Natural killer cell (primary cell): ENCODE measurements at regions not wholly inside any gene's neighbourhood (a gene's known extent, or its start where the extent isn't known, plus 50 kb on each side); places are given as distances from the start of the nearest gene placed in this dataset.

ENCODE experiments used
- ATAC-seq, 3 donors: fragments of 150-1000 bp in 2 of 3; fragments of 200-7000 bp in 1 of 3; cut with Tn5 transposase; 1 replicate in 1 of 3; 2 replicates in 2 of 3; pipeline ENCODE4 v1.10.0; 2021; ENCODE audit warnings: mild to moderate bottlenecking in 2 of 3, moderate library complexity in 2 of 3
- DNase-seq, 2 donors: peaks; one replicate each; pipeline versions ENCODE4 v3.0.0 to v3.0.0-alpha.2; 2013 to 2021; ENCODE audit warnings: mixed read lengths in 1 of 2
- H3K27ac ChIP-seq: one replicate; pipeline ENCODE4 v1.5.1; 2013; ENCODE audit warnings: mild to moderate bottlenecking, low read length
- H3K27me3 ChIP-seq: one replicate; pipeline ENCODE4 v1.6.1; 2013; ENCODE audit warnings: low read length; ENCODE audit not compliant: control insufficient read depth, insufficient read depth
- H3K36me3 ChIP-seq: one replicate; pipeline ENCODE4 v1.6.1; 2013; ENCODE audit warnings: low read length; ENCODE audit not compliant: control insufficient read depth, insufficient read depth
- H3K4me1 ChIP-seq: one replicate; pipeline ENCODE4 v1.6.1; 2013; ENCODE audit warnings: low read length; ENCODE audit not compliant: control insufficient read depth, insufficient read depth
- H3K4me3 ChIP-seq: one replicate; pipeline ENCODE4 v1.5.1; 2013; ENCODE audit warnings: low read length
- H3K9me3 ChIP-seq: one replicate; pipeline ENCODE4 v1.6.1; 2013; ENCODE audit warnings: low read length; ENCODE audit not compliant: control insufficient read depth, insufficient read depth
- H3K27ac Mint-ChIP-seq, 2 donors: one replicate each; pipeline ENCODE4 v1.8.0; 2022; ENCODE audit warnings: mild to moderate bottlenecking in 2 of 2, mixed read lengths in 2 of 2, moderate library complexity in 1 of 2
- H3K27me3 Mint-ChIP-seq, 2 donors: one replicate each; pipeline ENCODE4 v1.8.0; 2022; ENCODE audit warnings: low read depth in 2 of 2, mixed read lengths in 2 of 2
- H3K36me3 Mint-ChIP-seq: one replicate; pipeline ENCODE4 v1.8.0; 2022; ENCODE audit warnings: mixed read lengths
- H3K4me1 Mint-ChIP-seq, 2 donors: one replicate each; pipeline ENCODE4 v1.8.0; 2022; ENCODE audit warnings: mixed read lengths in 2 of 2
- H3K4me3 Mint-ChIP-seq: one replicate; pipeline ENCODE4 v1.8.0; 2022; ENCODE audit warnings: mild to moderate bottlenecking, moderate library complexity, mixed read lengths
- H3K9me3 Mint-ChIP-seq, 2 donors: one replicate each; pipeline ENCODE4 v1.8.0; 2022; ENCODE audit warnings: mixed read lengths in 2 of 2
- CTCF ChIP-seq: fragments of 200-600 bp; IDR thresholded peaks from one replicate; pipeline ENCODE4 v1.8.0; 2022; ENCODE audit warnings: antibody characterized with exemption
- WGBS: methylation state at CpG from one replicate; pipeline ENCODE4 v1.1.7; 2013; ENCODE audit warnings: missing lambda C conversion rate; ENCODE audit not compliant: insufficient coverage; 5-methylcytosine and 5-hydroxymethylcytosine counted together
- intact Hi-C: fragments of 100-400 bp; cut with micrococcal nuclease; formaldehyde crosslinking; loops from one replicate; pipeline ENCODE4 v1.14.2; 2022

DNA sequence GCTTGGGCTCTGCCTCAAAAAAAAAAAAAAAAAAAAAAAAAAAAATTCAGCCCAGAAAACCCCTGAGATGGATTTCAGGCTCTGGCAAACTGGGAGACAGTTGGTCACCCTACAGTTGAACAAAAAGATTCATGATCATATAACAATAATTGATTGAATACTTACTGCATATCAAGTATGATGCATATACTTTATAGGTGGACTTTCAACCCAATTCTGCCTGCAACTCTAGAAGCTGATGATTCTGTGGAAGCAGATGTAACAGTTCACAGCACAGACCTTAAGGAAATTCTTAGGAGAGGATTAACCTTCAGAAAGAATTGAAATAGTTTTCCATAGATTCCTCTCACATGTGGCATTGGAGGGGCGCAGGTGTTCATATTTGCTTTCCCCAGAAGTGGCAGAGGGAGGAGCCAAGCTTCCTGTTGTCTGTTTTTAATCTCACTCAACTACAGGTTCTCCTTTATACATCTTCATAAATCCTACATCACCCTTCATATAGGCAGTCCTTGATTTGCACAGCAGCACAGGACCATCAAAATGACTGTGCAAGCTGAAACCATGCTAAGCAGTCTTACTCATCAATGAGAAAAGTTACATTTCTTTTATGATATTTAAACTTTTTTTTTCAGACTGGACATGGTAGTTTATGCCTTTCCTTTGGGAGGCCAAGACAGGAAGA is 149.4 kb upstream of the KLF3 start:
- peaks cover 44 to 51% of the 10 kb centered on the region in 2 donors for H3K4me1 Mint-ChIP-seq

DNA sequence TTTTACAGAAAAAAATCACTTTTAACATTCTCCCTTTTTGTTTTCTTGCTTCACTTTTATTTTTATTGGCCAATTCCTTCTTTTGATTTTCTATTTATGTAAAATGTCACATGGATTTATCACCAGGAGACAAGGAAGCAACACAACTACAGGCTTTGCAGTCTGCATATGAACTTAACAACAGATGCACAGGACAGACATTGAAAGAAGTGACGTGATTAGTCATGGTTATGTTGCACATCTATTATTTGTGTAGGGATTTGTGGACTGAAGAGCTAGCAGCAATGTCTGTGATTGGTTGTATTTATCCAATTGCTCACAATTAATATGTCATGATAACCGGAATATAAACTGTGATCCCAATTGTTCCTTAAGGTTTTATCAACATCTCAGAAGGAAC is 147.8 kb upstream of the KLF3 start:
- Mint-ChIP-seq H3K9me3 (no peaks in the 10 kb centered on the region), H3K36me3 (peaks cover 8% of the 10 kb centered on the region), H3K4me3 (no peak overlapping the region), H3K4me1 (peaks cover 34 to 35% of the 10 kb centered on the region in 2 donors), H3K27me3 (no peaks in the 10 kb centered on the region), H3K27ac (no peak overlapping the region)
- peaks cover 3% of the 10 kb centered on the region for H3K36me3 ChIP-seq
- H3K27ac ChIP-seq = no peak overlapping the region
- DNase-seq = no peak
- no peak for ATAC-seq
- intact Hi-C loops = no loop called here
- no peak for TF ChIP-seq CTCF
- no peak overlapping the region for H3K4me3 ChIP-seq
- H3K27me3 ChIP-seq = no peaks in the 10 kb centered on the region
- peaks cover 22% of the 10 kb centered on the region for H3K4me1 ChIP-seq
- no peaks in the 10 kb centered on the region for H3K9me3 ChIP-seq
- 88% methylated on average over 1 of the region's 2 CpGs for WGBS

More for the DNA sequence above, 149.4 kb upstream of the KLF3 start:
- ATAC-seq (no peak), DNase-seq (peak in 1 of 2 donors; percentile 27)
- Histone ChIP-seq H3K36me3 (peaks cover 3% of the 10 kb centered on the region), H3K4me3 (no peak overlapping the region), H3K27ac (no peak overlapping the region), H3K27me3 (no peaks in the 10 kb centered on the region), H3K4me1 (peaks cover 37% of the 10 kb centered on the region), H3K9me3 (no peaks in the 10 kb centered on the region)
- TF ChIP-seq CTCF = no peak
- intact Hi-C loops = no loop called here
- Mint-ChIP-seq H3K27me3 (no peaks in the 10 kb centered on the region), H3K36me3 (peaks cover 8% of the 10 kb centered on the region), H3K9me3 (no peaks in the 10 kb centered on the region), H3K27ac (no peak overlapping the region), H3K4me3 (no peak overlapping the region)
- 91% methylated on average over 1 of the region's 1 CpG for WGBS

DNA sequence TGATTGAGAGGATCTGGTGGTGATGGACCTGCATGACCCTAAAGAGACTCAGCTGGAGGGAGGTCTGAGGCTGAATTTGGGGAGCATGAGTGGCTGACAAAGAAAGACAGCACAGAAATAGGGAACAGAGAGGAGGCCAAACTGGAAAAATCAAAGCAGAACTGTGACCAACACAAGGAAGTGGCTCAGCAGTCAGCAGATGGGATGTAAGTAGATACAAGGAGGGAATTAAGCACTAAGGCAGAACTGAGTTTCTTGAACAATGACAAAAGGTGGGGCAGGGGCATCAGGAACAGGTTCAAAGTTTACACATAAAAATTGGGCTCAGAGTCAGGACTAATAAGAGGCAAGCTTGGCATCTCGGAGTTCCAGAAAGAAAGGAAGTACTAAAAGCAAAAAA is 144.3 kb upstream of the KLF3 start:
- DNase-seq (no peak), ATAC-seq (no peak)
- H3K4me3 ChIP-seq = no peak overlapping the region
- Mint-ChIP-seq H3K4me3 (no peak overlapping the region), H3K27me3 (no peaks in the 10 kb centered on the region), H3K9me3 (no peaks in the 10 kb centered on the region), H3K4me1 (peaks cover 25 to 32% of the 10 kb centered on the region in 2 donors), H3K36me3 (no peaks in the 10 kb centered on the region), H3K27ac (peak overlapping the region in 1 of 2 donors; percentile 7)
- intact Hi-C loops = loop anchor here (10.0 kb wide), 1 partner anchor 155 kb away; no protein-coding TSS in a partner anchor
- H3K27me3 ChIP-seq = no peaks in the 10 kb centered on the region
- TF ChIP-seq CTCF = no peak
- H3K36me3 ChIP-seq = peaks cover 3% of the 10 kb centered on the region
- peaks cover 19% of the 10 kb centered on the region for H3K4me1 ChIP-seq
- no peak overlapping the region for H3K27ac ChIP-seq
- H3K9me3 ChIP-seq = no peaks in the 10 kb centered on the region
- WGBS = 80% methylated on average over 1 of the region's 1 CpG

DNA sequence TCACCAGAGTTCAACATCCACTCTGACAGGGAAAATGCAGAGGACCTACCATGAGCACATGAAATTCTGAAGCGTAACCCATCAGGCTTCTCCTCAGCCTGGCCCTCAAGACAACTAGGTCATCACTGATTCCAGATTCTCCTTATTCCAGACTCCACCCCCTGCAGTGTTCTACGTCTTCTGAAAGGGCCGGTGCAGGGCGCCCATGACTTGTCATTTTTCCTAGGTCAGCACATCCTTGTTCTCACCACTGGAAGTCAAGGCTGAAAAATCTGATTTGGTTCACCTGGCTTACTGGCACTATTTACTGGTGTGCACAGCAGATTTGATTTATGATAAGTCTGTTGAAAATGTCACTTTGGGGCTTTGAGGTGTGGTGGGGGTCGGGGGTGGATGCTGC is 140.9 kb upstream of the KLF3 start:
- Histone ChIP-seq H3K27me3 (no peaks in the 10 kb centered on the region), H3K27ac (no peak overlapping the region), H3K4me3 (no peak overlapping the region), H3K4me1 (peaks cover 15% of the 10 kb centered on the region), H3K9me3 (no peaks in the 10 kb centered on the region), H3K36me3 (no peaks in the 10 kb centered on the region)
- DNase-seq (no peak), ATAC-seq (no peak)
- WGBS = 72% methylated on average over 5 of the region's 5 CpGs
- no peaks in the 10 kb centered on the region for H3K36me3 Mint-ChIP-seq
- no peaks in the 10 kb centered on the region for H3K9me3 Mint-ChIP-seq
- no peak for TF ChIP-seq CTCF
- H3K4me1 Mint-ChIP-seq = peaks cover 18 to 30% of the 10 kb centered on the region in 2 donors
- H3K27me3 Mint-ChIP-seq = no peaks in the 10 kb centered on the region
- H3K27ac Mint-ChIP-seq = peak overlapping the region in 1 of 2 donors; percentile 38
- intact Hi-C loops = loop anchor here (10.0 kb wide), 1 partner anchor 152 kb away; no protein-coding TSS in a partner anchor
- no peak overlapping the region for H3K4me3 Mint-ChIP-seq
